ENCODE measurements at regions not wholly inside any gene's neighbourhood (a gene's known extent, or its start where the extent isn't known, plus 50 kb on each side); places are given as distances from the start of the nearest gene placed in this dataset.

DNA sequence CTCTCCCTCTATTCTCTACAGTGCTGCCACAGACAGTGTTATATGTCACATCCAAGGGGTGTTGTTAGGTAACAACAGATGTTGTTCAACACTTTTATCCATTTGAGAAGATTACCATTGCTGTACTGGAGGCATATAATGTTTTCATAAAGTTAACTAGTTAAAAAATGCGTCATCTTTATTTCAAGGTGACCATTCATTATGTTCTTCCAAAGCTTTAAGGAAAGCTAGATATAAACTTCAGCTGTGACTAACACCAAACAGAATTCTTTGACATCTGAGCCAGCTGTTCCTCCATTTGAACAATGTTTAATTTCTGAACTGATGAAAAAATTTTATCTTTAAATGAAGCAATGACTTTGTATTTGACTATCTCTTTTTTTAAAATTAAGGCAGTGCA lies 1099.6 kb upstream of the TMEFF2 start:
- TF ChIP-seq, protein P1, sequence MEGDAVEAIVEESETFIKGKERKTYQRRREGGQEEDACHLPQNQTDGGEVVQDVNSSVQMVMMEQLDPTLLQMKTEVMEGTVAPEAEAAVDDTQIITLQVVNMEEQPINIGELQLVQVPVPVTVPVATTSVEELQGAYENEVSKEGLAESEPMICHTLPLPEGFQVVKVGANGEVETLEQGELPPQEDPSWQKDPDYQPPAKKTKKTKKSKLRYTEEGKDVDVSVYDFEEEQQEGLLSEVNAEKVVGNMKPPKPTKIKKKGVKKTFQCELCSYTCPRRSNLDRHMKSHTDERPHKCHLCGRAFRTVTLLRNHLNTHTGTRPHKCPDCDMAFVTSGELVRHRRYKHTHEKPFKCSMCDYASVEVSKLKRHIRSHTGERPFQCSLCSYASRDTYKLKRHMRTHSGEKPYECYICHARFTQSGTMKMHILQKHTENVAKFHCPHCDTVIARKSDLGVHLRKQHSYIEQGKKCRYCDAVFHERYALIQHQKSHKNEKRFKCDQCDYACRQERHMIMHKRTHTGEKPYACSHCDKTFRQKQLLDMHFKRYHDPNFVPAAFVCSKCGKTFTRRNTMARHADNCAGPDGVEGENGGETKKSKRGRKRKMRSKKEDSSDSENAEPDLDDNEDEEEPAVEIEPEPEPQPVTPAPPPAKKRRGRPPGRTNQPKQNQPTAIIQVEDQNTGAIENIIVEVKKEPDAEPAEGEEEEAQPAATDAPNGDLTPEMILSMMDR (IDR thresholded peaks at IDR 0.05 in 4 of 5, conservative IDR thresholded peaks at IDR 0.05 in 1 of 5): no peak
- no peak for TF ChIP-seq POLR2A (IDR thresholded peaks at IDR 0.05)
